PFSK-1 (cell line): ENCODE measurements at regions not wholly inside any gene's neighbourhood (a gene's known extent, or its start where the extent isn't known, plus 50 kb on each side); places are given as distances from the start of the nearest gene placed in this dataset.

Experiments used
- FOXP2 ChIP-seq: optimal IDR thresholded peaks from 2 replicates; pipeline ENCODE3; 2011; ENCODE audit warnings: borderline replicate concordance, control low read depth, inconsistent platforms; ENCODE audit not compliant: insufficient read depth; ENCODE audit errors: extremely low read length, extremely low read depth
- POLR2AphosphoS5 ChIP-seq: IDR thresholded peaks from 2 replicates; pipeline ENCODE4 v1.6.1; 2012; ENCODE audit warnings: low read depth, mild to moderate bottlenecking, control low read depth, low read length, moderate library complexity
- SIN3A ChIP-seq: IDR thresholded peaks from 2 replicates; pipeline ENCODE4 v1.6.1; 2012; ENCODE audit warnings: mild to moderate bottlenecking, low read length, moderate library complexity, borderline replicate concordance; ENCODE audit not compliant: insufficient read depth
- TAF1 ChIP-seq: IDR thresholded peaks from 2 replicates; pipeline ENCODE4 v1.6.1; 2012; ENCODE audit warnings: low read length, control low read depth, borderline replicate concordance; ENCODE audit not compliant: insufficient read depth
- TF ChIP-seq, protein P1 (sequence below), 2 experiments: IDR thresholded peaks; 2 replicates each; pipeline versions ENCODE4 v1.6.1 to v1.8.0; 2011 to 2012; ENCODE audit warnings: low read depth in 2 of 2, low read length in 2 of 2, control low read depth in 1 of 2, inconsistent platforms in 1 of 2, mild to moderate bottlenecking in 1 of 2, moderate library complexity in 1 of 2; ENCODE audit not compliant: insufficient read depth in 1 of 2

DNA sequence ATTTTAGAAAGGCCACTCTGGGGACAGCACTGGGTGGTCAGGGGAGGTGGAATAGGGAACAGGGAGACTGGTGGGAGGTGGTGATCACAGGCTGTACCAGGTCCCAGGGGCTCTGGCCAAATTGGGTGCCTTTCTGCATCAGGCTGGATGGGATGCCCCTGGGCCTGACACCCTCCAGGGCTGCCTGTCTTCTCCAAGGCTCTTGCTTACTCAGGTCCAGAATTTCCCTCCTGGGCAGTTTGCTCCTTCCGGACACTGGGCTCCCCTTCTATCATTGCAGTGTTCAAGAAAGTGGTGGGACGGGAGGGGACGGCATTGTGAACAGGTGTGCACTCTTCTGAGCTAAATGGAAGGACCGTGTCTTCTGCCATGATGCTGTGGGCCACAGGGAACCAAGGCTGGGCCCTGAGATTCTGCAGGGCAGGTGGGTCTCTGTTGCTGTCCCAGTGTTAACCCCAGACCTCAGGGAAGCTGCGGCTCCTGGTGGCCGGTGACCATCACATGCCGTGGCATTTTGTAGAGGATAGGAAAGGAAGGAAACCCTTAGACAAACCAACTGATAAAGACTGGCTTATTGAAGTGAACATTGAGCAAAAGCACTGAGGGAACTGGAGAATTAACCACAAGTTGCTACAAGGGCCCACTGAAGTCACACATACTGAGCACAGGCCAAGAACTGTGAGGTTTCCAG is 93.7 kb upstream of the HS6ST1 start:
- no peak for TF ChIP-seq POLR2AphosphoS5
- no peak for TF ChIP-seq SIN3A
- TF ChIP-seq, protein P1, sequence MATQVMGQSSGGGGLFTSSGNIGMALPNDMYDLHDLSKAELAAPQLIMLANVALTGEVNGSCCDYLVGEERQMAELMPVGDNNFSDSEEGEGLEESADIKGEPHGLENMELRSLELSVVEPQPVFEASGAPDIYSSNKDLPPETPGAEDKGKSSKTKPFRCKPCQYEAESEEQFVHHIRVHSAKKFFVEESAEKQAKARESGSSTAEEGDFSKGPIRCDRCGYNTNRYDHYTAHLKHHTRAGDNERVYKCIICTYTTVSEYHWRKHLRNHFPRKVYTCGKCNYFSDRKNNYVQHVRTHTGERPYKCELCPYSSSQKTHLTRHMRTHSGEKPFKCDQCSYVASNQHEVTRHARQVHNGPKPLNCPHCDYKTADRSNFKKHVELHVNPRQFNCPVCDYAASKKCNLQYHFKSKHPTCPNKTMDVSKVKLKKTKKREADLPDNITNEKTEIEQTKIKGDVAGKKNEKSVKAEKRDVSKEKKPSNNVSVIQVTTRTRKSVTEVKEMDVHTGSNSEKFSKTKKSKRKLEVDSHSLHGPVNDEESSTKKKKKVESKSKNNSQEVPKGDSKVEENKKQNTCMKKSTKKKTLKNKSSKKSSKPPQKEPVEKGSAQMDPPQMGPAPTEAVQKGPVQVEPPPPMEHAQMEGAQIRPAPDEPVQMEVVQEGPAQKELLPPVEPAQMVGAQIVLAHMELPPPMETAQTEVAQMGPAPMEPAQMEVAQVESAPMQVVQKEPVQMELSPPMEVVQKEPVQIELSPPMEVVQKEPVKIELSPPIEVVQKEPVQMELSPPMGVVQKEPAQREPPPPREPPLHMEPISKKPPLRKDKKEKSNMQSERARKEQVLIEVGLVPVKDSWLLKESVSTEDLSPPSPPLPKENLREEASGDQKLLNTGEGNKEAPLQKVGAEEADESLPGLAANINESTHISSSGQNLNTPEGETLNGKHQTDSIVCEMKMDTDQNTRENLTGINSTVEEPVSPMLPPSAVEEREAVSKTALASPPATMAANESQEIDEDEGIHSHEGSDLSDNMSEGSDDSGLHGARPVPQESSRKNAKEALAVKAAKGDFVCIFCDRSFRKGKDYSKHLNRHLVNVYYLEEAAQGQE (IDR thresholded peaks at IDR 0.05; ENCODE audit: insufficient read depth in 1 of 2, low read depth in 2 of 2, low read length in 2 of 2), result no peak
- no peak for TF ChIP-seq TAF1
- no peak for TF ChIP-seq FOXP2
